Heart left ventricle (tissue), 16 donors: ENCODE measurements at regions not wholly inside any gene's neighbourhood (a gene's known extent, or its start where the extent isn't known, plus 50 kb on each side); places are given as distances from the start of the nearest gene placed in this dataset.

Experiments used
- ATAC-seq, 4 donors: fragments of 200-7000 bp; cut with Tn5 transposase; one replicate each; pipeline ENCODE4 v1.9.1; 2020 to 2022; ENCODE audit warnings: moderate library complexity in 4 of 4, mild to moderate bottlenecking in 3 of 4, moderate number of reproducible peaks in 1 of 4
- DNase-seq, 5 donors: peaks; one replicate each; pipeline ENCODE4 v3.0.0-alpha.2; 2020
- H3K27ac ChIP-seq, 12 donors: fragments of 200-600 bp; sonication (generic) in 4 of 12; one replicate each; pipeline versions ENCODE4 v1.5.0 to v1.8.0; 2016 to 2022; ENCODE audit warnings: mild to moderate bottlenecking in 2 of 12
- H3K27me3 ChIP-seq, 9 donors: fragments of 200-600 bp; sonication (generic) in 2 of 9; one replicate each; pipeline versions ENCODE4 v1.5.1 to v1.8.0; 2016 to 2022; ENCODE audit warnings: mild to moderate bottlenecking in 3 of 9
- H3K36me3 ChIP-seq, 9 donors: fragments of 200-600 bp; sonication (generic) in 2 of 9; one replicate each; pipeline versions ENCODE4 v1.5.0 to v1.8.0; 2018 to 2022; ENCODE audit warnings: mild to moderate bottlenecking in 2 of 9
- H3K4me1 ChIP-seq, 12 donors: fragments of 200-600 bp; sonication (generic) in 4 of 12; one replicate each; pipeline versions ENCODE4 v1.5.0 to v1.8.0; 2016 to 2022; ENCODE audit warnings: mild to moderate bottlenecking in 3 of 12
- H3K4me3 ChIP-seq, 12 donors: fragments of 200-600 bp; sonication (generic) in 4 of 12; one replicate each; pipeline versions ENCODE4 v1.5.0 to v1.8.0; 2017 to 2022; ENCODE audit warnings: mild to moderate bottlenecking in 9 of 12, moderate library complexity in 4 of 12
- H3K9me3 ChIP-seq, 12 donors: fragments of 200-600 bp; sonication (generic) in 4 of 12; one replicate each; pipeline versions ENCODE4 v1.5.0 to v1.8.0; 2016 to 2022; ENCODE audit warnings: mild to moderate bottlenecking in 1 of 12
- CTCF ChIP-seq, 12 donors: fragments of 200-600 bp; sonication (generic) in 4 of 12; IDR thresholded peaks; one replicate each; pipeline versions ENCODE4 v1.5.0 to v1.8.0; 2018 to 2022; ENCODE audit warnings: antibody characterized with exemption in 12 of 12, mild to moderate bottlenecking in 5 of 12
- POLR2A ChIP-seq, 2 donors: fragments of 450-650 bp; IDR thresholded peaks; one replicate each; pipeline ENCODE4 v1.6.1; 2017; ENCODE audit warnings: antibody characterized with exemption in 2 of 2, mild to moderate bottlenecking in 2 of 2, moderate library complexity in 2 of 2
- whole genome bisulfite sequencing, 4 donors: extraction: QIAGEN DNeasy Blood & Tissue Kit in 2 of 4; methylation state at CpG; one replicate each; pipeline versions ENCODE4 v1.1.5 to v1.1.7; 2013 to 2018; 5-methylcytosine and 5-hydroxymethylcytosine counted together
- intact Hi-C, 10 donors: fragments of 100-400 bp; cut with DNase I; formaldehyde crosslinking; loops; one replicate each; pipeline versions ENCODE4 v1.11.1 to v1.14.2; 2022
- donor health status: ischemic (EF 13 %, LVEDD 7.1; RV severe dilation, severe dysfunction).
- donor health status: healthy with polysubstance abuse.
- donor health status: DM: no; HTN: yes; CAD: no.
- donor health status: DM: no; HTN: no; CAD: no.
- donor health status: ischemic (EF 25% LVEDD 6.9; RV normal size, moderate dysfunction).
- donor health status: ischemic (EF 25% LVEDD 5.7; RV mildly dilated, moderate dysfunction).
- donor health status: healthy.
- donor health status: DM: yes; HTN: yes; CAD: no.
- donor health status: ischemic (EF 35%, LVEDD 5.7; RV mildly dilated, moderate dysfunction).
- donor health status: nonischemic (EF 11% LVEDD 7.7; RV severe dilation, severe dysfunction).
- donor health status: DM: yes; HTN: yes; CAD: no.
- donor health status: PGD.
- donor health status: ischemic (EF 29% LVEDD 5.4; RV normal size, mild dysfunction).
- donor health status: nonischemic (EF 23%, LVEDD 6.1; RV moderate dilation, normal function).

- TF ChIP-seq CTCF (IDR thresholded peaks at IDR 0.05) (no peak), POLR2A (IDR thresholded peaks at IDR 0.05) (no peak)
- Histone ChIP-seq H3K4me3 (no peak overlapping the region), H3K9me3 (peaks cover 0 to 9% (median 0%) of the 10 kb centered on the region in 12 donors), H3K27me3 (no peaks in the 10 kb centered on the region), H3K27ac (no peak overlapping the region), H3K36me3 (no peaks in the 10 kb centered on the region), H3K4me1 (no peaks in the 10 kb centered on the region)
- ATAC-seq: no peak
- 67 to 80% (median 75%) methylated on average over 5 of the region's 5 CpGs for WGBS, 4 donors
- DNase-seq: no peak
- intact Hi-C loops: no loop called here
Observed at GRCh38 chr4:72945719-72946336, 123.7 kb downstream of the COX18 start.

- H3K36me3 ChIP-seq: no peaks in the 10 kb centered on the region
- H3K27me3 ChIP-seq: no peaks in the 10 kb centered on the region
- 27 to 38% (median 34%) methylated on average over 4 of the region's 4 CpGs for WGBS, 4 donors
- no peaks in the 10 kb centered on the region for H3K4me1 ChIP-seq
- TF ChIP-seq CTCF (IDR thresholded peaks at IDR 0.05): no peak
- TF ChIP-seq POLR2A (IDR thresholded peaks at IDR 0.05): no peak
- intact Hi-C loops: no loop called here
- DNase-seq: no peak
- peaks cover 0 to 9% (median 0%) of the 10 kb centered on the region in 12 donors for H3K9me3 ChIP-seq
- no peak for ATAC-seq
- H3K27ac ChIP-seq: no peak overlapping the region
- no peak overlapping the region for H3K4me3 ChIP-seq
Observed at GRCh38 chr4:72942565-72942964, 127.0 kb downstream of the COX18 start.

GRCh38 chr4:72938516-72938915 is 131.0 kb downstream of the COX18 start:
- no peaks in the 10 kb centered on the region for H3K36me3 ChIP-seq
- no peak for TF ChIP-seq CTCF (IDR thresholded peaks at IDR 0.05)
- no peak for TF ChIP-seq POLR2A (IDR thresholded peaks at IDR 0.05)
- H3K27ac ChIP-seq: no peak overlapping the region
- H3K27me3 ChIP-seq: no peaks in the 10 kb centered on the region
- H3K4me3 ChIP-seq: no peak overlapping the region
- ATAC-seq: no peak
- no peak for DNase-seq
- WGBS, 4 donors: 74 to 85% (median 79%) methylated on average over 2 of the region's 2 CpGs
- intact Hi-C loops: no loop called here
- H3K9me3 ChIP-seq: no peaks in the 10 kb centered on the region
- no peaks in the 10 kb centered on the region for H3K4me1 ChIP-seq

- Histone ChIP-seq H3K27me3 (no peaks in the 10 kb centered on the region), H3K4me3 (no peak overlapping the region), H3K4me1 (no peaks in the 10 kb centered on the region), H3K9me3 (no peaks in the 10 kb centered on the region), H3K27ac (no peak overlapping the region), H3K36me3 (no peaks in the 10 kb centered on the region)
- TF ChIP-seq CTCF (IDR thresholded peaks at IDR 0.05) (no peak), POLR2A (IDR thresholded peaks at IDR 0.05) (no peak)
- DNase-seq (no peak), ATAC-seq (no peak)
- 21 to 39% (median 35%) methylated on average over 1 of the region's 1 CpG for WGBS, 4 donors
- intact Hi-C loops: no loop called here
Observed at GRCh38 chr4:72935462-72935861, 134.1 kb downstream of the COX18 start.
